Stimulated activated CD4-positive, alpha-beta T cell treated with anti-CD3 and anti-CD28 coated beads, TNF-alpha, amount 100 ng/mL, for 1 hour (primary cell): ENCODE measurements at regions not wholly inside any gene's neighbourhood (a gene's known extent, or its start where the extent isn't known, plus 50 kb on each side); places are given as distances from the start of the nearest gene placed in this dataset.
"Not testable (repeated sequence)": the region's sequence is repeated elsewhere in the genome, so short reads cannot be mapped to it uniquely, and the experiment has no call there.

ENCODE experiments used
- DNase-seq, 3 donors: peaks; one replicate each; pipeline ENCODE4 v3.0.0-alpha.2; 2020; ENCODE audit warnings: low read depth in 3 of 3, low spot score in 1 of 3

DNA sequence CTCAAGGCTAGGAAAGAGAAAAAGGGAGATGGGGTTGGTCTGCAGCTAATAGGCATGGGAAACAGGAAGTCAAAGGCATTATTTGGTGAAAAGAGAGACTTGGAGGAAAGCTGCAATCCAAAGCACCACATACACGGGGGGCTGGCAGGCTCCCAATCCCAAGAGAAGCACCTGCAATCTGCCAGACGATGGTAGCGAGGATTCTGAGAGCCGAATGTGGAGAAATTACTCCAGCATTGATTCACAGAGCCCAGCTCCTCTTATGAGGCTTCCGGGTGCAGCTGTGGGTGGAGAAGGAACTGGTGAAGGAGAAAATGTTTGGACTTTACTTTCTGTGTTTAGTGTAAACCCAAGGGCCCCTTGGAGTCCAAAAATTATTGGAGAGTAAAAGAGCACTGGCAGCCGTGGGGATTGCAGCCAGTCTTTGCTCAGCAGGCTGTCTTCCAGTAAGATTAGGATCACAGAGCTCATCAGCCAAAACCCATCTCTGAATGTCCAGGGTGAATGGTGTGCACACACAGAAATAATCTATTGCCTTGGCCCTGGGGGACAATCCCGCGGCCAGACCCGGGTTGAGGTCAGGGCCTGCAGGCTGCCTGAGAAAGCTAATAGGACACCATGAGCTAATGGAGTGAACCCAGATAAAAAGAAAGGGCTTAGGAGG is 197.6 kb downstream of the KIT start:
- no peak for DNase-seq

DNA sequence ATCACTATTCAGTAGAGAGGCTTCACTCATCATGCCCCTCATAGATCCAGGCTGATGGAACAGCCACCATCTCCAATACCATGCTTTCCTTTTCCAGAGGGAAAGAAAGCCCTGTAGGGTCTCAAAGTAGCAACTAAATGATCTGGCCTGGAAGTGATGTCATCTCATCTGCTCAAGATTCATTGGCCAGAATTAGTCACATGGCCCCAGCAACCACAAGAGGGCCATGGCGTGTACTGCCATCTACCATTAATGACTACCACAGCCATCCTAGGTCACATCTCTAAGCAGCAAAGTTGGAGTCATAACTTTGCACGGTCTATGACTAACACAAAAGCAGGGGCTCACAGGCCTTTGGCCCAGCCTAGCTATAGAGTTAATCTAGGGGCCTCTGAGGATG is 194.8 kb downstream of the KIT start:
- DNase-seq, result no peak

GRCh38 chr4:54852054-54852453 is 194.3 kb downstream of the KIT start:
- no peak for DNase-seq

GRCh38 chr4:54844911-54845310 is 187.2 kb downstream of the KIT start:
- no peak for DNase-seq

GRCh38 chr4:54843946-54844345 is 186.2 kb downstream of the KIT start:
- DNase-seq, result no peak

- DNase-seq, result no peak
Observed at GRCh38 chr4:54843106-54843505, 185.3 kb downstream of the KIT start.

DNA sequence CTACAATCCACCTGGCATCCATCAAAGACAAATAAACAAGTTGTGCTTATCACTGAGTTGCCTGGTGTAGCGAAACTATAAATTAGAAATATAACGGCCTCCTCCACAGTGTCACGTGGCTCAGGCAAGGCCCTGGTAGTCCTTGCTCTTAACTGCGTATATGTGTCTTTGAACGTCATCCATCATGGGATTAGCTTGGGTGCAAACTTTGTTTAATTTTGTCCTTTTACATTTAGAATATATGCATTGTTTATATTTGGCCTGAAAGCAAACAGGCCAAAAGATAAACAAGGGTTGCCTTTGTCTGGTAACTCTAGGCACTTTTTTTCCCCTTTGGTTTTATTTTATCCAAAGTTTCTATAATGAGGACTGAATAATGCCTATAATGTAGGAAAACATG is 184.9 kb downstream of the KIT start:
- no peak for DNase-seq

- no peak for DNase-seq
Observed at GRCh38 chr4:54842226-54842625, 184.5 kb downstream of the KIT start.

DNA sequence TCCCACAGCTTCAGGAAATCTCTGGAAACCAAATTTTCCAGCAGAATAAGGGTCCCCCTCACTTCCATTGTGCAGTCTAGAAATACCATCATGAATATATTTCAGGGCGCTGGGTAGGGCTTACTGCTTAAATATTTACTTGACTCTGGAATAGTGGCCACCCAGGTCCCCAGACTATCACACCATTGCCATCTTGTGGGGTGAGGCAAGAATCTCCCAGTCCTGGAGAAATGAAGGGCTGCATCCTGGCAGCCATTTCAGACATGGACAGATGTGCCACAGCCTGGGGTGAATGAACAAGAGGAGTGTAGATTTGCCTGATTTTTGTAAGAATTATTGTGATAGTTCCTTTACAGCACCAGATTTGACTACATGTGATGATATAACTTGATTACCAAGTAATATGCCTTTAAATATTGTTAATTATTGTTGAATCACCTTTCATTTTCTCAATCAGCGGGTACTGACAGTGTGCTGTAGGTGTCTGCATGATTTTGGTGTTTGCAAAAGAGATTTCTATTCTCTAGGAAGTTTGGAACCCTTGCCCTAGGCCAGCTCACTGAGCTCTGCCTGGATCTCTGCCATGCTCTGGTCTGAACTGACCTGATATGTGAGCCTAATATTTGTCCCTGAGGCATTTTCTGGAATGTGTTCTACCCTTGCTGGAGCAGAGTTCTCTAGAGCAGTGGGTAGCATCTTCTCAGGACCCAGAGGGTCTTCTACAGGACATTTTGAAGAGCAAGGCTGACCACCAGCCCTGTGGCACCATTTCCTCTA is 183.4 kb downstream of the KIT start:
- DNase-seq, result no peak

GRCh38 chr4:54840430-54840829 is 182.7 kb downstream of the KIT start:
- DNase-seq, result no peak

- DNase-seq, result no peak
Observed at GRCh38 chr4:54838301-54838700, 180.5 kb downstream of the KIT start.

- no peak for DNase-seq
Observed at GRCh38 chr4:54837576-54838140, 179.9 kb downstream of the KIT start.

DNA sequence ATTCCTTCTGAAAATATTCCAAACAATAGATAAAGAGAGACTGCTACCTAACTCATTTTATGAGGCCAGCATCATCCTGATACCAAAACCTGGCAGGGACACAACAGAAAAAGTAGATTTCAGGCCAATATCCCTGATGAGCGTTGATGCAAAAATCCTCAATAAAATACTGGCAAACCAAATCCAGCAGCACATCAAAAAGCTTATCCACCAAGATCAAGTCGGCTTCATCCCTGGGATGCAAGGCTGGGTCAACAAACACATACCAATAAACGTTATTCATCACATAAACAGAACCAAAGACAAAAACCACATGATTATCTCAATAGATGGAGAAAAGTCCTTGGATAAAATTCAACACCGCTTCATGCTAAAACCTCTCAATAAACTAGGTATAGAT is 170.6 kb downstream of the KIT start:
- not testable (repeated sequence) for DNase-seq

DNA sequence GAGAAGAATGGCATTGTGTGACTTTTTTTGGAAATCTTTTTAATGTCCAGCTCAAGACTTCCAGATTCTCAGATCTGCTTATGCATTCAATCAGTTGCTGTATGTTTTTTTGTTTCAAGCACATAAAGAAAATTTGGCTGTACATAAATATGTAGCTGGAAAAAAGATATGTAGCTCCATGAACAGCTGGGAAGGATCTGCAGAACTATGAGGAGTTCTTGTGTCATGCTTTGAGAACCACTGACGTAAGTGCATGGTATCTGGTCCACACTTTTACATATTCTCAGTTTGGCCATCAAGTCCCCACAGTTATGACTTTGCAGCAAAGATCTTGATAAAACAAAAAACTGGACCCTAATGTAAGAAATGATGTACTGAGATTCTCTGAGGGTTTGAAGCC is 165.9 kb downstream of the KIT start:
- DNase-seq, result no peak

DNA sequence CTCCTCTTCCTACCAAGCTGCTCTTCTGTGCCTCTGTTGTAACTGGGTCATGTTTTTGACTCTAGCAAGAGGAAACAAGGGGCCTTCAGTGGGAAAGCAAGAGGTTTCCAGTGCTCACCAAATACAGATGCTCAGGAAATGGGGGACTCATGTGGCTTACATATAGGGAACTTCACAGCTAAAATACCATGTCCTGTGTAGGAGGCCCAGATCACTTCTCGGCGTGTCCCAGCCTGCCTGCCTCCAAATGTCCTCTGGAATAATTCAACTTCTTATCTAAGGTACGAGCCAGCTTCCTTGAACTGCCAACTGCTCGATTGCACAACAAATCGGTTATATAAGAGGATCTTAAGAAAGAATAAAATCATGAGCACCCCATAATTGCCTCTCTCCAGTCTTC is 161.3 kb downstream of the KIT start:
- DNase-seq, result no peak

DNA sequence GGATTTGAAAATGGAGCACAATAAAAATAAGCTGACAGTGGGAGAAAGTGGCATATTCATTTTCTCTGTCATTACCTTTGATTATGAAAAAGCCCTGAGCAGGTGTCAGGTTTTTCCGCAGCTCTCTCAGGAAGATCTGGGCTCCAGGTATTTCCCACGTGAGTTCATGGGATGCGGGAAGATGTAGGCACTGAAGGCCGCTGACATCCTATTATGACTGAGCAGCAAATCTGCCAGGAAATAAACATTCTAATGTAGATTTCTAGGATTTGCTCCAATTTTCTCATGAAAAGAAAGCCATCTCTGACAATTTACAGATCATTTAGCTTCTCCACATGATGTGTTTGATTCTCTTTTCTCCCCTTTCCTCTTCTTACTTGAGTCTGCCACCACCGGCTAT is 160.7 kb downstream of the KIT start:
- no peak for DNase-seq

- DNase-seq, result no peak
Observed at GRCh38 chr4:54813674-54814073, 155.9 kb downstream of the KIT start.

DNA sequence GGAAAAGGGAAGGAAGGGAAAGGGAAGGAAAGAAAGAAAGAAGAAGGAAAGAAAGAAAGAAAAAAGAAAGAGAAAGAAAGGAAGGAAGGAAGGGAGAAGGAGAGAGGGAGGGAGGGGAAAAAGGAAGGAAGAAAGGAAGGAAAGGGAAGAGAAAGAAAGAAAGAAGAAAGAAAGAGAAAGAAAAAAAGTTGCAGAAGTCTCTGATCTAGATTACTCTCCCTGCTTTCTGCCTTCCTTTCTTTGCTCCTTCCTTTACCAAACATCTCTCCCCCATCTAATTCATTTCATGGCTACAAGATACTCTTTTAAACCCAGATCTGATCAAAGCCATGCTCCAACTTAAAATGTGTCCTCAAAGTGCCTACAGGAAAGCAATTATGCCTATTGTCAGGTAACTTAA is 148.6 kb downstream of the KIT start:
- no peak for DNase-seq

DNA sequence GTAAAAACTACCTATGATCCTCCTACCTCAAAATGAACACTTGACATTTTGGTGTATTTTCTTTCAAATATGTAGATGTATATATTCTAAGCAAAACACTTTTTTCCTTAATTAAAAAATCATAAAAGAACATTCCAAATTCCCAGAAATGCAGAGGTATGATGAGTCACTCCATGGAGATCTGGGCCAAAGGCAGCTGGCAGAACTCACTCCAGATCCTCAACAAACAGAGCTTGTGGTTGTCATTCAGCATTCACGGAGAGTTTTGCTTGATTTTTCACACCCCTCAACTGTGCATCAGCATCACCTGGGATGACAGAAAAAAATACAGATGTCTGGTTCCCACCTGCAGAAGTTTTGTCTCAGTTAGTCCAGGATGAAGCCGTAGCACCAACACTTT is 144.6 kb downstream of the KIT start:
- no peak for DNase-seq

DNA sequence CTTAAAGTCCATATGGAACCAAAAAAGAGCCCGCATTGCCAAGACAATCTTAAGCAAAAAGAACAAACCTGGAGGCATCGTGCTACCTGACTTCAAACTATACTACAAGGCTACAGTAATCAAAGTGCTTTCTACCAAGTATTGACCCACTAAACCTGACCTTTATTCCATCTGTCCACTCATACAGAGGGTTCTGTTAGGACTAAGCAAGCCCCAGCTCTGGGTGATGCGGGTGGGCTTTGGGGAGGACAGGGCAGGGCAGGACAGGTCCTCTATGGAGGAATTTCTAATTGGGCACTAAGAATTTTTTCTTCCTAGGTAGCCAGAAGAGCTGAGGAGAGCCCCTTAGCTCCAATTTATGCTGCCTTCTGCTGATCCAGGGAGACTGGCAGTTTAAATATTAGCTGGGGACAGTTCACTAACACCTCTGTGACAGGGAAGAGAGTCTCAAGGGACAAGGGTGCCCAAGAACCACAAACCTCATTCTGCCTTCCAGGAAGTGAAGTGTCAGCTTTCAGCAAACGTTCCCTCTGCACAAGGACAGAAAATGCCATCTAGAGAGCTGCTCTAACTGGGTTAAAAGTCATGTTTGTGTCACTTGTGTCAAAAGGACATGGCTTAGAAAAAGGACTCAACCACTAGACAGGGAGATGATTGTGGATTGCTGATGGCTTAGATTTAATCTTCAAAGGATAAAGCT is 143.2 kb downstream of the KIT start:
- DNase-seq, result no peak

- DNase-seq, result no peak
Observed at GRCh38 chr4:54794579-54794978, 136.8 kb downstream of the KIT start.

- no peak for DNase-seq
Observed at GRCh38 chr4:54793856-54794422, 136.2 kb downstream of the KIT start.
